HFFc6 (cell line): ENCODE measurements at regions not wholly inside any gene's neighbourhood (a gene's known extent, or its start where the extent isn't known, plus 50 kb on each side); places are given as distances from the start of the nearest gene placed in this dataset.

Experiments used
- DNase-seq: peaks from one replicate; pipeline ENCODE4 v3.0.0-alpha.2; 2018
- H3K27ac Mint-ChIP-seq: 2 replicates; pipeline ENCODE4 v1.8.0; 2020; ENCODE audit warnings: mild to moderate bottlenecking, mixed read lengths
- H3K27me3 Mint-ChIP-seq: 2 replicates; pipeline ENCODE4 v1.8.0; 2021; ENCODE audit warnings: mild to moderate bottlenecking, moderate library complexity, mixed read lengths; ENCODE audit not compliant: insufficient read depth
- H3K36me3 Mint-ChIP-seq: 2 replicates; pipeline ENCODE4 v1.8.0; 2021; ENCODE audit warnings: low read depth, mixed read lengths
- H3K4me1 Mint-ChIP-seq: 2 replicates; pipeline ENCODE4 v1.8.0; 2020; ENCODE audit warnings: low read depth, mixed read lengths
- H3K4me3 Mint-ChIP-seq: 2 replicates; pipeline ENCODE4 v1.8.0; 2020; ENCODE audit warnings: mild to moderate bottlenecking, moderate library complexity, mixed read lengths
- H3K9me3 Mint-ChIP-seq: 2 replicates; pipeline ENCODE4 v1.8.0; 2020; ENCODE audit warnings: mild to moderate bottlenecking, mixed read lengths
- CTCF ChIP-seq: fragments of 200-600 bp; sonication (generic); IDR thresholded peaks from 2 replicates; pipeline ENCODE4 v1.5.0; 2021; ENCODE audit warnings: antibody characterized with exemption, mild to moderate bottlenecking

GRCh38 chr9:89791754-89792153 lies 186.9 kb downstream of the GADD45G start:
- no peak overlapping the region for H3K27ac Mint-ChIP-seq
- H3K4me1 Mint-ChIP-seq, result no peaks in the 10 kb centered on the region
- H3K4me3 Mint-ChIP-seq, result no peak overlapping the region
- no peak for TF ChIP-seq CTCF
- H3K9me3 Mint-ChIP-seq, result peaks cover 41% of the 10 kb centered on the region
- H3K27me3 Mint-ChIP-seq, result peaks cover 4% of the 10 kb centered on the region
- no peak for DNase-seq
- peaks cover 4% of the 10 kb centered on the region; the same call in 1 of the 2 replicates for H3K36me3 Mint-ChIP-seq

- Mint-ChIP-seq H3K27ac (no peak overlapping the region), H3K9me3 (peaks cover 43% of the 10 kb centered on the region), H3K4me1 (no peaks in the 10 kb centered on the region), H3K4me3 (no peak overlapping the region), H3K36me3 (peaks cover 4% of the 10 kb centered on the region; the same call in 1 of the 2 replicates), H3K27me3 (peaks cover 4% of the 10 kb centered on the region)
- DNase-seq, result no peak
- no peak for TF ChIP-seq CTCF
Measured at GRCh38 chr9:89792189-89793123, 187.6 kb downstream of the GADD45G start.

- peaks cover 41% of the 10 kb centered on the region for H3K9me3 Mint-ChIP-seq
- no peak overlapping the region for H3K4me3 Mint-ChIP-seq
- no peak overlapping the region for H3K27ac Mint-ChIP-seq
- peaks cover 4% of the 10 kb centered on the region for H3K27me3 Mint-ChIP-seq
- no peak for DNase-seq
- H3K4me1 Mint-ChIP-seq, result no peaks in the 10 kb centered on the region
- H3K36me3 Mint-ChIP-seq, result peaks cover 4% of the 10 kb centered on the region; the same call in 1 of the 2 replicates
- TF ChIP-seq CTCF, result no peak
Measured at GRCh38 chr9:89793124-89793495, 188.3 kb downstream of the GADD45G start.

- Mint-ChIP-seq H3K27me3 (peaks cover 4% of the 10 kb centered on the region), H3K36me3 (peaks cover 4% of the 10 kb centered on the region; the same call in 1 of the 2 replicates), H3K4me1 (no peaks in the 10 kb centered on the region), H3K27ac (no peak overlapping the region), H3K9me3 (peaks cover 43% of the 10 kb centered on the region), H3K4me3 (no peak overlapping the region)
- no peak for DNase-seq
- no peak for TF ChIP-seq CTCF
Measured at GRCh38 chr9:89793551-89793950, 188.7 kb downstream of the GADD45G start.

GRCh38 chr9:89794918-89795317 lies 190.1 kb downstream of the GADD45G start:
- Mint-ChIP-seq H3K36me3 (0 out of 2 replicates have a peak, but pooled peaks cover 4% of the 10 kb centered on the region), H3K4me3 (no peak overlapping the region), H3K27ac (no peak overlapping the region), H3K9me3 (peaks cover 51% of the 10 kb centered on the region), H3K4me1 (no peaks in the 10 kb centered on the region), H3K27me3 (peaks cover 2% of the 10 kb centered on the region; the same call in 1 of the 2 replicates)
- no peak for TF ChIP-seq CTCF
- no peak for DNase-seq
